ENCODE measurements at regions not wholly inside any gene's neighbourhood (a gene's known extent, or its start where the extent isn't known, plus 50 kb on each side); places are given as distances from the start of the nearest gene placed in this dataset.

- no peak for DNase-seq
Observed at GRCh38 chr5:118778941-118779340, 209.4 kb downstream of the DTWD2 start.

- DNase-seq: no peak
Observed at GRCh38 chr5:118777189-118777736, 211.1 kb downstream of the DTWD2 start.

GRCh38 chr5:118776755-118777154 is 211.6 kb downstream of the DTWD2 start:
- DNase-seq: no peak

- DNase-seq: no peak
Observed at GRCh38 chr5:118775790-118776499, 212.4 kb downstream of the DTWD2 start.

- no peak for DNase-seq
Observed at GRCh38 chr5:118768607-118769175, 219.7 kb downstream of the DTWD2 start.

- DNase-seq: no peak
Observed at GRCh38 chr5:118762291-118762690, 226.1 kb downstream of the DTWD2 start.

GRCh38 chr5:118761814-118762213 is 226.5 kb downstream of the DTWD2 start:
- DNase-seq: no peak

GRCh38 chr5:118752969-118753368 is 235.4 kb downstream of the DTWD2 start:
- DNase-seq: no peak

GRCh38 chr5:118736396-118736795 is 252.0 kb downstream of the DTWD2 start:
- no peak for DNase-seq

GRCh38 chr5:118733394-118733793 is 255.0 kb downstream of the DTWD2 start:
- no peak for DNase-seq

- DNase-seq: no peak
Observed at GRCh38 chr5:118728191-118728590, 260.2 kb downstream of the DTWD2 start.

GRCh38 chr5:118726891-118727290 is 261.5 kb downstream of the DTWD2 start:
- no peak for DNase-seq

- no peak for DNase-seq
Observed at GRCh38 chr5:118723021-118723338, 265.4 kb downstream of the DTWD2 start.

GRCh38 chr5:118722122-118723020 is 266.0 kb downstream of the DTWD2 start:
- no peak for DNase-seq

- no peak for DNase-seq
Observed at GRCh38 chr5:118711727-118712126, 276.6 kb downstream of the DTWD2 start.

- DNase-seq: no peak
Observed at GRCh38 chr5:118705959-118706667, 282.2 kb downstream of the DTWD2 start.

- no peak for DNase-seq
Observed at GRCh38 chr5:118703241-118703640, 285.1 kb downstream of the DTWD2 start.

- no peak for DNase-seq
Observed at GRCh38 chr5:118701791-118702190, 286.6 kb downstream of the DTWD2 start.

- no peak for DNase-seq
Observed at GRCh38 chr5:118700510-118700909, 287.8 kb downstream of the DTWD2 start.

- no peak for DNase-seq
Observed at GRCh38 chr5:118698774-118699173, 289.6 kb downstream of the DTWD2 start.

- DNase-seq: no peak
Observed at GRCh38 chr5:118696076-118696475, 292.3 kb downstream of the DTWD2 start.

GRCh38 chr5:118692811-118693342 is 295.5 kb downstream of the DTWD2 start:
- peak; percentile 53 for DNase-seq

Measured in right forelimb (tissue), 1 donor.